Hepatocyte (in vitro differentiated cells): ENCODE measurements at regions not wholly inside any gene's neighbourhood (a gene's known extent, or its start where the extent isn't known, plus 50 kb on each side); places are given as distances from the start of the nearest gene placed in this dataset.
A peak's percentile ranks its signal among the peaks of the same experiment; 100 is the strongest.

ENCODE experiments used
- DNase-seq: peaks from one replicate; pipeline ENCODE4 v3.0.0-alpha.2; 2016; ENCODE audit warnings: low spot score
- H2AFZ ChIP-seq: fragments of 200-600 bp; sonication (generic); 2 replicates; pipeline ENCODE4 v1.6.0; 2016; ENCODE audit warnings: antibody characterized with exemption, mild to moderate bottlenecking
- H3K27ac ChIP-seq: fragments of 200-600 bp; sonication (generic); 2 replicates; pipeline ENCODE4 v1.5.1; 2016; ENCODE audit warnings: mild to moderate bottlenecking
- H3K27me3 ChIP-seq: fragments of 200-600 bp; sonication (generic); 2 replicates; pipeline ENCODE4 v1.6.1; 2016
- H3K36me3 ChIP-seq: fragments of 200-600 bp; sonication (generic); replicated peaks from 2 replicates; pipeline ENCODE4 v1.5.1; 2016; ENCODE audit warnings: low read depth; ENCODE audit not compliant: insufficient read depth
- H3K4me1 ChIP-seq: fragments of 200-600 bp; sonication (generic); 2 replicates; pipeline ENCODE4 v1.5.1; 2016; ENCODE audit warnings: mild to moderate bottlenecking, moderate library complexity; ENCODE audit not compliant: insufficient read depth
- H3K4me2 ChIP-seq: fragments of 200-600 bp; sonication (generic); 2 replicates; pipeline ENCODE4 v1.6.0; 2016
- H3K4me3 ChIP-seq: fragments of 200-600 bp; sonication (generic); 2 replicates; pipeline ENCODE4 v1.5.1; 2016; ENCODE audit warnings: mild to moderate bottlenecking
- H3K79me2 ChIP-seq: fragments of 200-600 bp; sonication (generic); 2 replicates; pipeline ENCODE4 v1.6.0; 2017; ENCODE audit warnings: mild to moderate bottlenecking
- H3K9me2 ChIP-seq: fragments of 200-600 bp; sonication (generic); replicated peaks from 2 replicates; pipeline ENCODE4 v1.6.0; 2017; ENCODE audit warnings: mild to moderate bottlenecking; ENCODE audit not compliant: insufficient read depth
- H3K9me3 ChIP-seq: fragments of 200-600 bp; sonication (generic); 2 replicates; pipeline ENCODE4 v1.5.1; 2016; ENCODE audit warnings: low read depth, mild to moderate bottlenecking
- H4K20me1 ChIP-seq: fragments of 200-600 bp; sonication (generic); 2 replicates; pipeline ENCODE4 v1.6.0; 2016; ENCODE audit warnings: mild to moderate bottlenecking; ENCODE audit not compliant: insufficient read depth, poor library complexity, severe bottlenecking
- CTCF ChIP-seq: fragments of 200-600 bp; sonication (generic); IDR thresholded peaks from 2 replicates; pipeline ENCODE4 v1.5.1; 2016; ENCODE audit warnings: antibody characterized with exemption, mild to moderate bottlenecking; ENCODE audit not compliant: poor library complexity
- EZH2 ChIP-seq: fragments of 200-600 bp; sonication (generic); IDR thresholded peaks from 2 replicates; pipeline ENCODE4 v1.6.1; 2016; ENCODE audit warnings: antibody characterized with exemption, mild to moderate bottlenecking, borderline replicate concordance
- EZH2phosphoT487 ChIP-seq: fragments of 200-600 bp; sonication (generic); IDR thresholded peaks from one replicate; pipeline ENCODE4 v1.6.1; 2018; ENCODE audit warnings: antibody characterized with exemption, mild to moderate bottlenecking, low read depth, moderate library complexity; ENCODE audit not compliant: unreplicated experiment, severe bottlenecking
- WGBS: methylation state at CpG from one replicate; pipeline ENCODE4 v1.1.6; 2016; ENCODE audit warnings: low lambda C conversion rate; ENCODE audit errors: missing lambda C conversion rate; 5-methylcytosine and 5-hydroxymethylcytosine counted together

- no peak overlapping the region for H3K27ac ChIP-seq
- no peak for TF ChIP-seq CTCF
- TF ChIP-seq EZH2phosphoT487 = no peak
- TF ChIP-seq EZH2 = no peak
- no peak overlapping the region for H3K4me2 ChIP-seq
- H3K9me3 ChIP-seq = no peaks in the 10 kb centered on the region
- H3K36me3 ChIP-seq = no peaks in the 10 kb centered on the region
- no peak overlapping the region for H3K4me3 ChIP-seq
- no peaks in the 10 kb centered on the region for H3K4me1 ChIP-seq
- no peaks in the 10 kb centered on the region for H3K27me3 ChIP-seq
- DNase-seq = no peak
- no peaks in the 10 kb centered on the region for H4K20me1 ChIP-seq
- H3K79me2 ChIP-seq = no peaks in the 10 kb centered on the region
- no peaks in the 10 kb centered on the region for H3K9me2 ChIP-seq
- H2AFZ ChIP-seq = no peak overlapping the region
- 100% methylated on average over 1 of the region's 1 CpG for WGBS
Measured at GRCh38 chr2:142188562-142188961, 57.7 kb upstream of the LRP1B start.

- Histone ChIP-seq H2AFZ (no peak overlapping the region), H3K9me3 (no peaks in the 10 kb centered on the region), H3K79me2 (no peaks in the 10 kb centered on the region), H3K9me2 (no peaks in the 10 kb centered on the region), H3K27ac (no peak overlapping the region), H3K4me2 (no peak overlapping the region), H3K36me3 (no peaks in the 10 kb centered on the region), H3K4me1 (no peaks in the 10 kb centered on the region), H3K4me3 (no peak overlapping the region), H4K20me1 (no peaks in the 10 kb centered on the region), H3K27me3 (no peaks in the 10 kb centered on the region)
- TF ChIP-seq CTCF (peak; percentile 26), EZH2 (no peak), EZH2phosphoT487 (no peak)
- 68% methylated on average over 22 of the region's 22 CpGs for WGBS
- DNase-seq = peak; percentile 33
Measured at GRCh38 chr2:142180820-142181533, 50.2 kb upstream of the LRP1B start.
